NOMO-1 treated with dmso at 0.1 percent for 144 hours (cell line): ENCODE measurements at regions not wholly inside any gene's neighbourhood (a gene's known extent, or its start where the extent isn't known, plus 50 kb on each side); places are given as distances from the start of the nearest gene placed in this dataset.

Experiments used
- DNase-seq: peaks from one replicate; lab custom pipeline; 2025; ENCODE audit not compliant: unreplicated experiment; lab: John Stamatoyannopoulos, UW

- no peak for DNase-seq
Observed at GRCh38 chr20:20887593-20888265, 175.3 kb upstream of the RALGAPA2 start.

GRCh38 chr20:20881808-20882207 lies 169.4 kb upstream of the RALGAPA2 start:
- DNase-seq: no peak

- no peak for DNase-seq
Observed at GRCh38 chr20:20877079-20877478, 164.6 kb upstream of the RALGAPA2 start.

GRCh38 chr20:20875716-20876115 lies 163.3 kb upstream of the RALGAPA2 start:
- no peak for DNase-seq

GRCh38 chr20:20872428-20872827 lies 160.0 kb upstream of the RALGAPA2 start:
- no peak for DNase-seq

GRCh38 chr20:20869161-20869775 lies 156.8 kb upstream of the RALGAPA2 start:
- DNase-seq: no peak

- peak; percentile 23 for DNase-seq
Observed at GRCh38 chr20:20864351-20865096, 152.1 kb upstream of the RALGAPA2 start.

GRCh38 chr20:20860078-20860806 lies 147.8 kb upstream of the RALGAPA2 start:
- peak; percentile 52 for DNase-seq

GRCh38 chr20:20859510-20859909 lies 147.1 kb upstream of the RALGAPA2 start:
- DNase-seq: no peak

GRCh38 chr20:20856956-20857355 lies 144.5 kb upstream of the RALGAPA2 start:
- no peak for DNase-seq

GRCh38 chr20:20856306-20856705 lies 143.9 kb upstream of the RALGAPA2 start:
- DNase-seq: peak; percentile 65

- no peak for DNase-seq
Observed at GRCh38 chr20:20851385-20851784, 138.9 kb upstream of the RALGAPA2 start.

- DNase-seq: no peak
Observed at GRCh38 chr20:20850407-20850806, 138.0 kb upstream of the RALGAPA2 start.

GRCh38 chr20:20849161-20849560 lies 136.7 kb upstream of the RALGAPA2 start:
- no peak for DNase-seq

GRCh38 chr20:20847814-20848213 lies 135.4 kb upstream of the RALGAPA2 start:
- DNase-seq: no peak

- no peak for DNase-seq
Observed at GRCh38 chr20:20843982-20844381, 131.5 kb upstream of the RALGAPA2 start.

- peak; percentile 17 for DNase-seq
Observed at GRCh38 chr20:20839771-20840170, 127.3 kb upstream of the RALGAPA2 start.

GRCh38 chr20:20837574-20838021 lies 125.2 kb upstream of the RALGAPA2 start:
- peak; percentile 59 for DNase-seq

- no peak for DNase-seq
Observed at GRCh38 chr20:20836836-20837235, 124.4 kb upstream of the RALGAPA2 start.

GRCh38 chr20:20835897-20836296 lies 123.5 kb upstream of the RALGAPA2 start:
- no peak for DNase-seq

GRCh38 chr20:20834008-20834407 lies 121.6 kb upstream of the RALGAPA2 start:
- DNase-seq: no peak
